HepG2 (cell line): ENCODE measurements at regions not wholly inside any gene's neighbourhood (a gene's known extent, or its start where the extent isn't known, plus 50 kb on each side); places are given as distances from the start of the nearest gene placed in this dataset.

Source experiments
- DMAP1 ChIP-seq: IDR thresholded peaks from 2 replicates; pipeline ENCODE4 v1.6.1; 2016
- FOSL2 ChIP-seq: sonication (generic); formaldehyde crosslinking; IDR thresholded peaks from 2 replicates; pipeline ENCODE4 v1.4.0; 2020; ENCODE audit warnings: missing genetic modification reagents
- GABPB1 ChIP-seq: IDR thresholded peaks from 2 replicates; pipeline ENCODE4 v1.6.1; 2016; ENCODE audit warnings: mild to moderate bottlenecking, missing genetic modification reagents, moderate library complexity, missing compliant biosample characterization
- NFIC ChIP-seq: IDR thresholded peaks from 2 replicates; pipeline ENCODE4 v1.6.1; 2012; ENCODE audit warnings: mild to moderate bottlenecking, low read length, inconsistent platforms
- PRMT3 ChIP-seq: sonication (generic); formaldehyde crosslinking; IDR thresholded peaks from 2 replicates; pipeline ENCODE4 v1.8.1; 2022; ENCODE audit warnings: low read depth, mild to moderate bottlenecking, moderate library complexity, missing genetic modification reagents, borderline replicate concordance
- STAG1 ChIP-seq: sonication (generic); formaldehyde crosslinking; IDR thresholded peaks from 2 replicates; pipeline ENCODE4 v1.4.0; 2020; ENCODE audit warnings: missing genetic modification reagents
- ZGPAT ChIP-seq: IDR thresholded peaks from 2 replicates; pipeline ENCODE4 v1.6.1; 2016; ENCODE audit warnings: mild to moderate bottlenecking
- ZNF232 ChIP-seq: sonication (generic); formaldehyde crosslinking; IDR thresholded peaks from 2 replicates; pipeline ENCODE4 v1.4.0; 2020; ENCODE audit warnings: missing genetic modification reagents, borderline replicate concordance
- TF ChIP-seq, protein P1 (sequence below): sonication (generic); formaldehyde crosslinking; IDR thresholded peaks from 2 replicates; pipeline ENCODE4 v1.5.0; 2020; ENCODE audit warnings: missing genetic modification reagents, mild to moderate bottlenecking, borderline replicate concordance
- TF ChIP-seq, protein P2 (sequence below): sonication (generic); formaldehyde crosslinking; IDR thresholded peaks from 2 replicates; pipeline ENCODE4 v1.5.0; 2020; ENCODE audit warnings: missing genetic modification reagents, mild to moderate bottlenecking, borderline replicate concordance
- TF ChIP-seq, protein P3 (sequence below): sonication (generic); formaldehyde crosslinking; IDR thresholded peaks from 2 replicates; pipeline ENCODE4 v1.5.0; 2020; ENCODE audit warnings: mild to moderate bottlenecking, missing genetic modification reagents, moderate library complexity

DNA sequence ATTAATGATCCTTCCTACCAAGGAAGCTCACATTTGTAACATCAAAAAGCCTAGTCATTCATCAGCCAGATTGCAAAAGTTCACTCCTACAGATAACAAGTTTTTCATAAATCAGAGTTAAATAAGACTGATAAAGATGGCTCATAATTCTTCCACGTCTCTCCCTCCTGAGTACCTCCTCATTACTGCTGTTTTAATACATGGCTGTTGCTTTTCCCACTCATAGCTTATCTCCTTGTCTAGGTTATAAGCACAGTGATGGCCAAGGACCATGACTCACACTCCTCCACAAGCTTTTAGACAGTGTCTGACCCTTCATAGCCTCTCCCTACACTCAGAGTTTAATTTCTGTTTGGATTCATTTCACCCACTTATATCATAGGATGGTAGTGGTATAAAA, 100.9 kb upstream of the MON1B start:
- TF ChIP-seq PRMT3 (CRISPR knock-in tag): no peak
- TF ChIP-seq DMAP1 (CRISPR knock-in tag): no peak
- no peak for TF ChIP-seq ZGPAT
- TF ChIP-seq, protein P1, sequence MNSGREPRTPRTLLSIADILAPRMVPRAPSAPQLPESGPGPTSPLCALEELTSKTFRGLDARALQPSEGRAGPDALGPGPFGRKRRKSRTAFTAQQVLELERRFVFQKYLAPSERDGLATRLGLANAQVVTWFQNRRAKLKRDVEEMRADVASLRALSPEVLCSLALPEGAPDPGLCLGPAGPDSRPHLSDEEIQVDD (CRISPR knock-in tag): no peak
- TF ChIP-seq, protein P2, sequence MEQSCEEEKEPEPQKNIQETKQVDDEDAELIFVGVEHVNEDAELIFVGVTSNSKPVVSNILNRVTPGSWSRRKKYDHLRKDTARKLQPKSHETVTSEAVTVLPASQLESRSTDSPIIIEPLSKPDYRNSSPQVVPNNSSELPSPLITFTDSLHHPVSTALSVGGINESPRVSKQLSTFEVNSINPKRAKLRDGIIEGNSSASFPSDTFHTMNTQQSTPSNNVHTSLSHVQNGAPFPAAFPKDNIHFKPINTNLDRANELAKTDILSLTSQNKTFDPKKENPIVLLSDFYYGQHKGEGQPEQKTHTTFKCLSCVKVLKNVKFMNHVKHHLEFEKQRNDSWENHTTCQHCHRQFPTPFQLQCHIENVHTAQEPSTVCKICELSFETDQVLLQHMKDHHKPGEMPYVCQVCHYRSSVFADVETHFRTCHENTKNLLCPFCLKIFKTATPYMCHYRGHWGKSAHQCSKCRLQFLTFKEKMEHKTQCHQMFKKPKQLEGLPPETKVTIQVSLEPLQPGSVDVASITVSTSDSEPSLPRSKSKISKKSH (CRISPR knock-in tag): no peak
- no peak for TF ChIP-seq STAG1 (CRISPR knock-in tag)
- TF ChIP-seq, protein P3, sequence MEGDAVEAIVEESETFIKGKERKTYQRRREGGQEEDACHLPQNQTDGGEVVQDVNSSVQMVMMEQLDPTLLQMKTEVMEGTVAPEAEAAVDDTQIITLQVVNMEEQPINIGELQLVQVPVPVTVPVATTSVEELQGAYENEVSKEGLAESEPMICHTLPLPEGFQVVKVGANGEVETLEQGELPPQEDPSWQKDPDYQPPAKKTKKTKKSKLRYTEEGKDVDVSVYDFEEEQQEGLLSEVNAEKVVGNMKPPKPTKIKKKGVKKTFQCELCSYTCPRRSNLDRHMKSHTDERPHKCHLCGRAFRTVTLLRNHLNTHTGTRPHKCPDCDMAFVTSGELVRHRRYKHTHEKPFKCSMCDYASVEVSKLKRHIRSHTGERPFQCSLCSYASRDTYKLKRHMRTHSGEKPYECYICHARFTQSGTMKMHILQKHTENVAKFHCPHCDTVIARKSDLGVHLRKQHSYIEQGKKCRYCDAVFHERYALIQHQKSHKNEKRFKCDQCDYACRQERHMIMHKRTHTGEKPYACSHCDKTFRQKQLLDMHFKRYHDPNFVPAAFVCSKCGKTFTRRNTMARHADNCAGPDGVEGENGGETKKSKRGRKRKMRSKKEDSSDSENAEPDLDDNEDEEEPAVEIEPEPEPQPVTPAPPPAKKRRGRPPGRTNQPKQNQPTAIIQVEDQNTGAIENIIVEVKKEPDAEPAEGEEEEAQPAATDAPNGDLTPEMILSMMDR (CRISPR knock-in tag): no peak
- no peak for TF ChIP-seq ZNF232 (CRISPR knock-in tag)
- no peak for TF ChIP-seq GABPB1
- TF ChIP-seq NFIC: no peak
- no peak for TF ChIP-seq FOSL2
